PC-3 (cell line): ENCODE measurements at regions not wholly inside any gene's neighbourhood (a gene's known extent, or its start where the extent isn't known, plus 50 kb on each side); places are given as distances from the start of the nearest gene placed in this dataset.

Experiments
- CTCF ChIP-seq: fragments of 300-600 bp; sonication (generic); conservative IDR thresholded peaks from 2 replicates; pipeline ENCODE4 v1.5.1; 2017; ENCODE audit warnings: antibody characterized with exemption, low read depth, mild to moderate bottlenecking, low read length
- EZH2 ChIP-seq: fragments of 300-600 bp; sonication (generic); IDR thresholded peaks from one replicate; pipeline ENCODE4 v1.6.1; 2017; ENCODE audit warnings: antibody characterized with exemption, mild to moderate bottlenecking, low read length; ENCODE audit not compliant: unreplicated experiment
- EZH2phosphoT487 ChIP-seq: fragments of 300-600 bp; sonication (generic); IDR thresholded peaks from 2 replicates; pipeline ENCODE4 v1.6.1; 2018; ENCODE audit warnings: mild to moderate bottlenecking, antibody characterized with exemption, low read length, borderline replicate concordance

GRCh38 chr10:28410420-28411135 lies 107.7 kb upstream of the MPP7 start:
- peak; percentile 44 for TF ChIP-seq CTCF
- no peak for TF ChIP-seq EZH2
- TF ChIP-seq EZH2phosphoT487 = no peak
